Osteocyte (in vitro differentiated cells): ENCODE measurements at regions not wholly inside any gene's neighbourhood (a gene's known extent, or its start where the extent isn't known, plus 50 kb on each side); places are given as distances from the start of the nearest gene placed in this dataset.

Experiments used
- DNase-seq: peaks from one replicate; pipeline ENCODE4 v3.0.0; 2021; ENCODE audit warnings: mixed read lengths; ENCODE audit not compliant: unreplicated experiment; ENCODE audit errors: extremely low spot score
- H3K27ac Mint-ChIP-seq: one replicate; pipeline ENCODE4 v1.8.0; 2021; ENCODE audit warnings: mild to moderate bottlenecking, mixed read lengths; ENCODE audit not compliant: unreplicated experiment
- H3K27me3 Mint-ChIP-seq: one replicate; pipeline ENCODE4 v1.8.0; 2021; ENCODE audit warnings: mixed read lengths; ENCODE audit not compliant: unreplicated experiment
- H3K36me3 Mint-ChIP-seq: one replicate; pipeline ENCODE4 v1.8.0; 2021; ENCODE audit warnings: mixed read lengths; ENCODE audit not compliant: unreplicated experiment
- H3K4me1 Mint-ChIP-seq: one replicate; pipeline ENCODE4 v1.8.0; 2021; ENCODE audit warnings: mixed read lengths; ENCODE audit not compliant: unreplicated experiment
- H3K4me3 Mint-ChIP-seq: one replicate; pipeline ENCODE4 v1.8.0; 2021; ENCODE audit warnings: mild to moderate bottlenecking, moderate library complexity, mixed read lengths; ENCODE audit not compliant: unreplicated experiment
- H3K9me3 Mint-ChIP-seq: one replicate; pipeline ENCODE4 v1.8.0; 2021; ENCODE audit warnings: mixed read lengths; ENCODE audit not compliant: unreplicated experiment
- CTCF ChIP-seq: fragments of 200-600 bp; sonication (generic); IDR thresholded peaks from 2 replicates; pipeline ENCODE4 v1.5.0; 2021; ENCODE audit warnings: antibody characterized with exemption, mild to moderate bottlenecking, moderate library complexity

GRCh38 chr18:67279988-67280387 is 236.5 kb downstream of the DSEL start:
- no peak for TF ChIP-seq CTCF
- H3K36me3 Mint-ChIP-seq = no peaks in the 10 kb centered on the region
- H3K9me3 Mint-ChIP-seq = no peaks in the 10 kb centered on the region
- peak overlapping the region; percentile 43 for H3K27ac Mint-ChIP-seq
- no peaks in the 10 kb centered on the region for H3K27me3 Mint-ChIP-seq
- peaks cover 53% of the 10 kb centered on the region for H3K4me1 Mint-ChIP-seq
- no peak overlapping the region for H3K4me3 Mint-ChIP-seq
- no peak for DNase-seq

GRCh38 chr18:67278984-67279383 is 237.5 kb downstream of the DSEL start:
- Mint-ChIP-seq H3K27me3 (no peaks in the 10 kb centered on the region), H3K4me3 (no peak overlapping the region), H3K36me3 (no peaks in the 10 kb centered on the region), H3K4me1 (peaks cover 53% of the 10 kb centered on the region), H3K27ac (no peak overlapping the region), H3K9me3 (no peaks in the 10 kb centered on the region)
- no peak for DNase-seq
- no peak for TF ChIP-seq CTCF

GRCh38 chr18:67276638-67277037 is 239.9 kb downstream of the DSEL start:
- DNase-seq = no peak
- Mint-ChIP-seq H3K9me3 (peaks cover 4% of the 10 kb centered on the region), H3K27me3 (no peaks in the 10 kb centered on the region), H3K36me3 (peaks cover 3% of the 10 kb centered on the region), H3K4me1 (peaks cover 35% of the 10 kb centered on the region), H3K4me3 (no peak overlapping the region), H3K27ac (no peak overlapping the region)
- no peak for TF ChIP-seq CTCF

GRCh38 chr18:67273288-67273687 is 243.2 kb downstream of the DSEL start:
- H3K36me3 Mint-ChIP-seq = peaks cover 7% of the 10 kb centered on the region
- H3K27me3 Mint-ChIP-seq = no peaks in the 10 kb centered on the region
- peaks cover 11% of the 10 kb centered on the region for H3K9me3 Mint-ChIP-seq
- no peak overlapping the region for H3K27ac Mint-ChIP-seq
- peaks cover 20% of the 10 kb centered on the region for H3K4me1 Mint-ChIP-seq
- no peak for TF ChIP-seq CTCF
- no peak for DNase-seq
- H3K4me3 Mint-ChIP-seq = no peak overlapping the region

- H3K27me3 Mint-ChIP-seq = no peaks in the 10 kb centered on the region
- H3K4me3 Mint-ChIP-seq = no peak overlapping the region
- H3K27ac Mint-ChIP-seq = no peak overlapping the region
- H3K9me3 Mint-ChIP-seq = peaks cover 11% of the 10 kb centered on the region
- H3K4me1 Mint-ChIP-seq = peaks cover 39% of the 10 kb centered on the region
- peaks cover 7% of the 10 kb centered on the region for H3K36me3 Mint-ChIP-seq
- no peak for TF ChIP-seq CTCF
- DNase-seq = no peak
Measured at GRCh38 chr18:67269206-67269605, 247.3 kb downstream of the DSEL start.
